ENCODE measurements at regions not wholly inside any gene's neighbourhood (a gene's known extent, or its start where the extent isn't known, plus 50 kb on each side); places are given as distances from the start of the nearest gene placed in this dataset.
"Not testable (repeated sequence)": the region's sequence is repeated elsewhere in the genome, so short reads cannot be mapped to it uniquely, and the experiment has no call there.

DNA sequence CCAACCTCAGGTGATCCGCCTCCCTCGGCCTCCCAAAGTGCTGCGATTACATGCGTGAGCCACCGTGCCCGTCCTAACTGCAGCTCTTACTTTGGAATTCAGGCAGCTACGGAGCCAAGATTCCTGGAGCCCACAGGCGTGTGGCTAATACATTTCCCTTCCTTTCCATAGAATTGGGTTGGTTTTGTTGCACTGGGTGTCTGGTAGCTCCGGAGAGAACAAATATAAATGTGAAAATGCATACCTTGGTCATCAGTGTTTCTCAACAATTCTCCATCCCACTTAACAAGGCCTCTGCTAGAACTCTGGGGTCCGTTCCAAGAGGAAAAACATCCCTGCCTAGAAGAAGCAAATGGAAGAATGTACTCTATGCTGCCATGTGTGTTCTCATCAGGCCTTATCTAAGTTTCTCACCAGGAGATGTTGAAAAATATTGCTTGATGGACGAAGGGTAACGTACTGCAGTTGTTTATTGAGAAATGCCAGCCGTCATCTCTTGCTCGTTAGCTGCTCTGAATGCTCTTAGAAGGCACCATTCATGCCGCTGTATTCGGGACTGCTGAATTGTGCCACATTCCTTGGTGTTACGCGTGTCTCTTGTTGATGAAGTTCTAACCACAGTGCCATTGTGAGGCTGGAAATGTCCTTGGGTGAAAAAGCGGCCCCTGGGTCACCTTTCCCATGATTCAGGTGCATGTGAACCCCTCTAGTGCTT, 50.5 kb upstream of the CD99 start:
- DNase-seq (ENCODE audit: low read depth, low spot score), result no peak

DNA sequence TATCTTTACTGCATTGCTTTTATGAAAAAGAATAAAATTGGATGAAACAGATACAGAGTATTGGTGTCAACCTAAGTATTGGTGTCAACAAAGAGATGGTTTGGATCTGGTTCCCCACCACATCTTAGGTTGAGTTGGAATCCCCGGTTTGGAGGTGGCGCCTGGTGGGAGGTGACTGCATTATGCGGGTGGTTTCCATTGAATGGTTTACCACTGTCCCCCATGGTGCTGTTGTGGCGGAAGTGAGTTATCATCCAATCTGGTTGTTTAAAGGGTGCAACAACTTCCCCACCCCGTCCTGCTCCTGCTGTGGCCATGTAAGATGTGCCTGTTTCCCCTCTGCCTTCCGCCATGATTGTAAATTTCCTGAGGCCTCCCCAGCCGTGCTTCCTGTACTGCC, 52.8 kb upstream of the CD99 start:
- no peak for DNase-seq (ENCODE audit: low read depth, low spot score)

DNA sequence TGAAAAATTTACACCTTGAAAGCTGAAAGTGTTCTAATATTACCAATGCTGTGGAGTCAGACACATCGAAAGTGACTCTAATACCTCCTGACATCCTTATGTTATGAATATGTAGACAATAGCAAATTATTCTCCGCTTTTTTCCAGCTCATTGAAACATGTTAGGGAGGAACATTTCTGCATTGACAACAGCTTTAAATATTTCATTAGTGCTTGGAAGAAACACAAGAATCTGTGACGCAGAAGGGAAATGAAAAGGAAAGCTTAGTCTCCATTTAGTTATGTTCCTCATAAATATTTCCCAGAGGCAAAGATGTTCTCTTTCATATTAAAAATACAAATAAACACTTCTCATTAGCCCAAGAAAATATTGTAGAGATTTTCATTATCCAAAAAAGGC, 55.8 kb upstream of the CD99 start:
- no peak for DNase-seq (ENCODE audit: low read depth, low spot score)

DNA sequence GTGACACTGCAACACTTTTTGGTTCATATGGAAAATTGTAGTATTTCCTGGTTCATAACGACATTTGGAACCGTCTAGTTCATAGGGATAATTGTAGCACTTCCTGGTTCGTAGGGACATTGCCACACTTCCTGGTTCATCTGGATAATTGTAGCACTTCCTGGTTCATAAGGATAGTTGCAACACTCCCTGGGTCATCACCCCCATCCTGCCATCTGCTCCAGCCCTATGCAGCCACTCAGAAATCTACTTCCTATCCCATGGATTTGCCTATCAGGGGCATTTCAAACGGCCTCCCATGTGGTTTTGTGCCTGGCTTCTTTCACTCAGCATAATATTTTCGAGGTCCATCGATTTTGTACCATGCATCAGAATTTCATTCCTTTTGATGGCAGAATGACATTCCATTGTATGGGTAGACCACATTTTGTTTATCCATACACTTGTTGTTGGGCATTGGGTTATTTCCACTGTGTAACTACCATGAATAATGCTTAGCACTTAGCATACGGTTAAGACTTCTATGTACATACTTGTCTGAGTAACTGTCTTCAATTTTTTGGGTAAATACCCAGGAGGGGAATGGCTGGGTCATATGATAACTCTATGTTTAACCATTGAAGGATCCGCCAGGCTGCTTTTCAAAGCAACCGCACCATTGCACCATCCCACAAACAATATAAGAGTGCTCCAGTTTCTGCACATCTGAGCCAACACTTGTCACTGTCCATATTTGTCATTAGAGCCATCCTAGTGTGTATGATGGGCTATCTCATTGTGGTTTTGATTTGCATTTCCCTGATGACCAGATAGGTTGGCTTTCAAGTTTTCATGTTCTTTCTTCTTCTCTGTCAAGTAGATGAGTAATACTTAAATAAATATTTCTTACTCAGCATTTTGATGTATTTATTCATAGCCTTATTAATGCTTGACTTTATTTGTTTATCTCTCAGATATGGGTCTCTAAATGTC, 58.3 kb upstream of the CD99 start:
- DNase-seq (ENCODE audit: low read depth, low spot score), result no peak

DNA sequence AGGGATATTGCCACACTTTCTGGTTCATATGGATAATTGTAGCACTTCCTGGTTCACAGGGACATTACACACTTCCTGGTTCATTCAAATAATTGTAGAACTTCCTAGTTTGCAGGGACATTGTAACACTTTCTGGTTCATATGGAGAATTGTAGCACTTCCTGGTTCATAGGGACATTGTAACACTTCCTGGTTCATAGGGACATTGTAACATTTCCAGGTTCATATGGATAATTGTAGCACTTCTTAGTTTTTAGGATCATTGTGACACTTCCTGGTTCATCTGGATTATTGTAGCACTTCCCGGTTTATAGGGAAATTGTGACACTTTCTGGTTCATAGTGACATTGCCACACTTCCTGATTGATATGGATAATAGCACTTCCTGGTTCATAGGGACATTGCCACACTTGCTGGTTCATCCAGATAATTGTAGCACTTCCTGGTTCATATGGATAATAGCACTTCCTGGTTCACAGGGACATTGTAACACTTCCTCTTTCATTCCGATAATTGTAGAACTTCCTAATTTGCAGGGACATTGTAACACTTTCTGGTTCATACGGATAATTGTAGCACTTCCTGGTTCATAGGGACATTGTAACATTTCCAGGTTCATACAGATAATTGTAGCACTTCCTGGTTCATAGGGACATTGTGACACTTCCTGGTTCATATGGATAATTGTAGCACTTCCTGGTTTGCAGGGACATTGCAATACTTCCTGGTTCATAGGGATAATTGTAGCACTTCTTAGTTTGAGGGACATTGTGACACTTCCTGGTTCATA, 59.2 kb upstream of the CD99 start:
- DNase-seq (ENCODE audit: low read depth, low spot score), result no peak

DNA sequence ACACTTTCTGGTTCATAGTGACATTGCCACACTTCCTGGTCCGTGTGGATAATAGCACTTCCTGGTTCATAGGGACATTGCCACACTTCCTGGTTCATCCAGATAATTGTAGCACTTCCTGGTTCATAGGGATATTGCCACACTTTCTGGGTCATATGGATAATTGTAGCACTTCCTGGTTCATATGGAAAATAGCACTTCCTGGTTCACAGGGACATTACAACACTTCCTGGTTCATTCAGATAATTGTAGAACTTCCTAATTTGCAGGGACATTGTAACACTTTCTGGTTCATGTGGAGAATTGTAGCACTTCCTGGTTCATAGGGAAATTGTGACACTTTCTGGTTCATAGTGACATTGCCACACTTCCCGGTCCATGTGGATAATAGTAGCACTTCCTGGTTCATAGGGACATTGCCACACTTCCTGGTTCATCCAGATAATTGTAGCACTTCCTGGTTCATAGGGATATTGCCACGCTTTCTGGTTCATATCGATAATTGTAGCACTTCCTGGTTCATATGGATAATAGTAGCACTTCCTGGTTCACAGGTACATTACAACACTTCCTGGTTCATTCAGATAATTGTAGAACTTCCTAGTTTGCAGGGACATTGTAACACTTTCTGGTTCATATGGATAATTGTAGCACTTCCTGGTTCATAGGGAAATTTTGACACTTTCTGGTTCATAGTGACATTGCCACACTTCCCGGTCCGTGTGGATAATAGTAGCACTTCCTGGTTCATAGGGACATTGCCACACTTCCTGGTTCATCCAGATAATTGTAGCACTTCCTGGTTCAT, 60.0 kb upstream of the CD99 start:
- DNase-seq (ENCODE audit: low read depth, low spot score), result not testable (repeated sequence)

DNA sequence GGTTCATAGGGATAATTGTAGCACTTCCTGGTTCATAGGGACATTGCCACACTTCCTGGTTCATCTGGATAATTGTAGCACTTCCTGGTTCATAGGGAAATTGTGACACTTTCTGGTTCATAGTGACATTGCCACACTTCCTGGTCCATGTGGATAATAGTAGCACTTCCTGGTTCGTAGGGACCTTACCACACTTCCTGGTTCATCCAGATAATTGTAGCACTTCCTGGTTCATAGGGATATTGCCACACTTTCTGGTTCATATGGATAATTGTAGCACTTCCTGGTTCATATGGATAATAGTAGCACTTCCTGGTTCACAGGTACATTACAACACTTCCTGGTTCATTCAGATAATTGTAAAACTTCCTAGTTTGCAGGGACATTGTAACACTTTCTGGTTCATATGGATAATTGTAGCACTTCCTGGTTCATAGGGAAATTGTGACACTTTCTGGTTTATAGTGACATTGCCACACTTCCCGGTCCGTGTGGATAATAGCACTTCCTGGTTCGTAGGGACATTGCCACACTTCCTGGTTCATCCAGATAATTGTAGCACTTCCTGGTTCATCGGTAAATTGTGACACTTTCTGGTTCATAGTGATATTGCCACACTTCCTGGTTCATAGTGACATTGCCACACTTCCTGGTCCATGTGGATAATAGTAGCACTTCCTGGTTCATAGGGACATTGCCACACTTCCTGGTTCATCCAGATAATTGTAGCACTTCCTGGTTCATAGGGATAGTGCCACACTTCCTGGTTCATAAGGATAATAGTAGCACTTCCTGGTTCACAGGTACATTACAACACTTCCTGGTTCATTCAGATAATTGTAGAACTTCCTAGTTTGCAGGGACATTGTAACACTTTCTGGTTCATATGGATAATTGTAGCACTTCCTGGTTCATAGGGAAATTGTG, 60.8 kb upstream of the CD99 start:
- not testable (repeated sequence) for DNase-seq (ENCODE audit: low read depth, low spot score)

DNA sequence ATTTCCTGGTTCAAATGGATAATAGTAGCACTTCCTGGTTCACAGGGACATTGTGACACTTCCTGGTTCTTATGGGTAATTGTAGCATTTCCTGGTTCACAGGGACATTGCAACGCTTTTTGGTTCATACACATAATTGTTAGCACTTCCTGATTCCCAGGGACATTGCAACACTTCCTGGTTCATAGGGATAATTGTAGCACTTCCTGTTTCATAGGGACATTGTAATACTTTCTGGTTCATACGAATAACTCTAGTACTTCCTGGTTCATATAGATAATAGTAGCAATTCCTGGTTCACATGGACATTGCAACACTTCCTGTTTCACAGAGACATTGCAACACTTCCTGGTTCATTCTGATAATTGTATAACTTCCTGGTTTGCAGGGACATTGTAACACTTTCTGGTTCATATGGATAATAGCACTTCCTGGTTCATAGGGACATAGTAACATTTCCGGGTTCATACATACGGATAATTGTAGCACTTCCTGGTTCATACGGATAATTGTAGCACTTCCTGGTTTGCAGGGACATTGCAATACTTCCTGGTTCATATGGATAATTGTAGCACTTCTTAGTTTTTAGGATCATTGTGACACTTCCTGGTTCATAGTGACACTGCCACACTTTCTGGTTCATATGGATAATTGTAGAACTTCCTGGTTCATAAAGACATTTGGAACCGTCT, 61.6 kb upstream of the CD99 start:
- no peak for DNase-seq (ENCODE audit: low read depth, low spot score)

DNA sequence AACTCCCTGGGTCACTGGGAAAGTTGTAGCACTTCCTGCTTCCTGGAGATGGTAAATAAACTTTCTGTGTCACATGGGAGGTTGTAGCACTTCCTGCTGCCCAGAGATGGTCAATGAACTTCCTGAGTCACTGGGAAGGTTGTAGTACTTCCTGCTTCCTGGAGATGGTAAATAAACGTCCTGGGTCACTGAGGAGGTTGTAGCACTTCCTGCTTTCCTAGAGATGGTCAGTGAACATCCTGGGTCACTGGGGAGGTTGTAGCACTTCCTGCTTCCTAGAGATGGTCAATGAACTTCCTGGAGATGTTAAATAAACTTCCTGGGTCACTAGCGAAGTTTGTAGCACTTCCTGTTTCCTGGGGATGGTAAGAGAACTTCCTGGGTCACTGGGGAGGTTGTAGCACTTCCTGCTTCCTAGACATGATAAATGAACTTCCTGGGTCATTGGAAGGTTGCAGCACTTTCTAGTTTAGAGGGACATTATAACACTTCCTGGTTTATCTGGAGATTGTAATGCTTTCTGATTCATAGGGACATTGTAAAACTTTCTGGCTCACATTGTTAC, 62.3 kb upstream of the CD99 start:
- no peak for DNase-seq (ENCODE audit: low read depth, low spot score)

DNA sequence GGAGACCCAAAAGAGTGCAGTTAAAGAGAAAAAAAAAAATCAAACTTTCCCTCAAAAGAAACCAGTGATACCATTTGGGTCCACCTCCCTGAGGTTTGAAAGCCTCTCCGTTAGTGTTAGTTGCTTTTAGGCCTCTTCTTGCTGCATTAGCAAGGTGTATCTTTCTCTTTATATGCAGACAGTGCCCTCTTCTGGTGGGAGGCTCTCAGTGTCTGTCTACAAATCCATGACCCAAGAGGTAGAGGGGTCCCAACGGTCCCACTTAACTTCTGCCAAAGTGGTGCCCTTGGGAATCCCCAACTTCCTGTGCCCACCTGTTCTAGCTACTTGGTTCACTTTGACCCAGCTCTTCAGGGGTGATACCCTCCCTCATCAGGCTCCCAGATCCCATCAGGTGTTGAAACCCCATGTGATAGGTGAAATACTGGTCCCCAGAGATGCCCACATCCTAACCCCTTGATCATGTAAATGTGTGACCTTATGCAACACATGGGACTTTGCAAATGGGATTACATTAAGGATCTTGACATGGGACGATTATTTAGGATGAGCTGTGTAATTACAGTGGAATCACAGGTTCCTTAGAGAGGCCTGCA, 63.7 kb upstream of the CD99 start:
- DNase-seq (ENCODE audit: low read depth, low spot score), result no peak

DNA sequence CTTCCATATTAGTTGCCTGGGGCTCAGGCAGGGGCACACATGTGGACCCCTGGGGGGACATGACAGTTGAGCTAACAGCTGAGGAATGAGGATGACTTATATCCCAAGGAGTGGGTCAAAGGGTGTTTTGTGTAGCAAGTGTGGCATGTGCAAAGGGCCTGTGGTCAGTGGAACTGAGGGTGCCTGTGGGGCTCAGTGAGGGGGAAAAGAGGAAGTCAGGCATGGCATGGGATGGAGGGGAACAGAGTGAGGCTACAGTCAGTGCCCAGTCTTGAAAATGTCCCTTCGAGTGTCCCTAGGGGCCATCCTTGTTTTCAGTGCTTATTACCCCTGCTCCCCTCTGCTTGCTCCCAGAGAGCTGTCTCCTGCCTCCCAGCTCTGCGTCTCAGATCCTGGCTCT, 64.3 kb upstream of the CD99 start:
- DNase-seq (ENCODE audit: low read depth, low spot score), result no peak

DNA sequence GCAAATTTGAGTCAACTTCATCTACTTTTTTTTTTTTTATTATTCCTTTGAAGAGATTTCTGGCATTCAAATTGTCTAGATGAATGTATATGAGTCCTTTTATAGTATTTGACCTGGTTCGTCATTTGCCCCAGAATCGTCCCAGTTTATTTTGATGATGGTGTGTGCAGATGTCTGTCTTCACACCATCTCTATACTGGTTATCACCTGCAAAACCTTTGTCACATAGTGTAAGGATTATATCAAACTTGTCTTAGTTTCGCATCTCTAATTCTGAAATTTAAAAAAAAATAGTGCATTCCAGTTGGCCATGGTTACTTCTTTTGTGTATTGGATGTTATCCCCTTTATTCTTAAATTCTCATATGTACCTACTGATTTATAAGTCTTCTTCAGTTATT, 70.5 kb upstream of the CD99 start:
- DNase-seq (ENCODE audit: low read depth, low spot score), result no peak

DNA sequence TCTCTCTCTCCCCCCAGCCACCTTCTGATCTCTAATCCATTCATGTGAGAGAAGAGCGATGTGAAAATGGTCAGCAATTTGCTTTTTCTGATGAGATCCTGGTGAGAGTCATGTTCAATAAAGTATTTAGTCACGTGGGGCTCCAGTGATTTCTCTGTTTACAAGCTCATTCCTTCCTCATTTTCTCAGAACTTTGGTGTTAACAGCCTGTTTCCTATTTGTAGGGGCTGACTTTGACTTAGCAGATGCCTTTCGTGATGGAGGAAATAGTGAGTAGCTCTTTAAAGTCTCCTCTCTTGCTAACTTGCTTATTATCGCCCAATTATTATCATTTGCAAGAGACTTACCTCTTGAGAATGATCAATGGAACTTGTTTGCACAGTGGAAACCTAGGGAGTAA, 72.6 kb upstream of the CD99 start:
- no peak for DNase-seq (ENCODE audit: low read depth, low spot score)

DNA sequence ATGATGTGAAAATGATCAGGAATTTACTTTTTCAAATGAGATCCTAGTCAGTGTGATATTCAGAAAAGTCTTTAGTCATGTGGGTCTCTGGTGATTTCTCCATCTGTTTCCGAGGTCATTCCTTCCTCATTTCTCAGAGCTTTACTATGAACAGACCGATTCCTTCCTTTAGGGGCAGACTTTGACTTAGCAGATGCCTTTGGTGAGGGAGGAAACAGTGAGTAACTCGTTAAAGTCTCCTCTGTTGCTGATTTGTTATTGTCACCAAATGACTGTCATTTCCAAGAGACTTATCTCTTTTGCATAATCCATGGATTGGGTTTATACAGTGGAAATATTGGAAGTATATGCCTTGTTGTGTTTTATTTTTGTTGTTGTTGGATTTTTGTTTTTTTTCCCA, 76.2 kb upstream of the CD99 start:
- no peak for DNase-seq (ENCODE audit: low read depth, low spot score)

DNA sequence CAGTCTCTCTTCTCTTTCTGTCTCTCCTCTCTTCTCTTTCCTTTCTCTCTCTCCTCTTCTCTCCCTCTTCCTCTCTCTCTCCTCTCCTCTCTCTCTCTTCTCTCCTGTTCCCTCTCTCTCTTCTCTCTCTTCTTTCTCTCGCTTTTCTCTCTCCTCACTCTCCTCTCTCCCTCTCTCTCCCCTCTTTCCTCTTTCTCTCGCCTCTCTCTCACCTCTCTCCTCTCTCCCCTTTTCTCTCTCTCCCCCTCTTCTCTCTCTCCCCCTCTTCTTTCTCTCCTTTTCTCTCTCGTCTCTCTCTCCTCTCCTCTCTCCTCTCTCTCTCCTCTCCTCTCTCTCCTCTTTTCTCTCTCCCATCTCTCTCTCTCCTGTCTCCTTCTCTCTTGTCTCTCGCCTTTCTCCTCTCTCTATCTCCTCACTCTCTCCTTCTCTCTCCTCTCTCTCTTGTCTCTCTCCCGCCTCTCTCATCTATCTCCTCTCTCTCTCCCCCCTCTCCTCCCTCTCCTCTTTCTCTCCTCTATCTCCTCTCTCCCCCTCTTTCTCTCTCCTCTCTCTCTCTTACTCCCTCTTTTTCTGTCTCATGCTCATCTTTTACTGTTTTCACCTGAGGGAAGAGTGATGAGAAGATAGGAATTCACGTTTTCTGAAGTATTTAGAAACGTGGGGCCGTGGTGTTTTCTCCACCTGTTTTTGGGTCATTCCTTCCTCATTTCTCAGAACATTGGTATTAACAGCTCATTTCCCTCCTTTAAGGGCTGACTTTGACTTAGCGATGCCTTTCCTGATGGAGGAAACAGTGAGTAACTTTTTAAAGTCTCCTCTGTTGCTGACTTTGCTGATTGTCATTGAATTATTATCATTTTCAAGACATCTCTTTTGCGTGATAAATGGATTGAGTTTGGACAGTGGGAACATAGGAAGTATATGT, 80.6 kb upstream of the CD99 start:
- DNase-seq (ENCODE audit: low read depth, low spot score), result no peak

DNA sequence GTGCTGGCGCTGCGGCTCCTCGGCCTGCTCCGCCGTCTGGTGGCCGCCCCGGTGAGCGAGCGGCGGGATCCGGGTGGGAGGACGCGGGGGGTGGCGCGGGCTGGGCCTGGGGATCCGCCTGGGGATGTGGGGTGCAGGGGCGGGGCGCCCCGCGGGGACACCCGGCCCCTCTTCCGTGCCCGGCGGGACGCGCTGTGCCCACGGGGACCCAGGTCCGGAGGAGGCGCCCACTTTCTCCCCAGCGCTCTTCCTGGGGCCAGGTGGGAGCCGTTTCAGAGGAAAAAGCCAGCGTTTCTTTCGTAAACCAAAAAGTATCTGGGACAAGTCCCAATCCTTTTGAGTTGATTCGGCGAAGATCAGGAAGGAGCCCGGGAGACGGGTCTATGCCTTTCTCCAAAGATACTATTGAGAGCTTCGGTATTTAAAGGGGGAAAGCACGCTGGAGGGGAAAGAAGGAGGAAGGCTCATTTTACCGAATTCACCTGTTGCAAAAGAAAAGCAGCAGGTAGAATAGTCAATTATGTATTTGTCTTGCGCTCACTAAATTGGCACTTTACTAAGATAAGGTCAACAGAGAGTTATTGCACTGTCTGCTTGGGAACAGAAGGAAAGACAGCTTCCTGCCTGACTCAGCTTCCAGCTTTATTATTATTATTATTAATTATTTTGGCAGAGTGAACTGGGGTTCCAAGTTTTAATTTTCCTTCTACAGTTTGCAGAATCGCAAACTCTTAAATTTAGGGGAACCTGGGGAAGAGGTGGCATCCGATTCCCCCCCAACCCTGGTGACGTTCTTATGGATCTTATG, 81.5 kb upstream of the CD99 start:
- no peak for DNase-seq (ENCODE audit: low read depth, low spot score)
